Fibroblast of mammary gland (primary cell): ENCODE measurements at regions not wholly inside any gene's neighbourhood (a gene's known extent, or its start where the extent isn't known, plus 50 kb on each side); places are given as distances from the start of the nearest gene placed in this dataset.

Source experiments
- DNase-seq: peaks from one replicate; pipeline ENCODE4 v3.0.0-alpha.2; 2010; ENCODE audit warnings: low read depth
- H3K4me3 ChIP-seq: 2 replicates; pipeline ENCODE4 v1.5.1; 2011; ENCODE audit warnings: low read depth, mild to moderate bottlenecking, low read length, moderate library complexity; ENCODE audit not compliant: control insufficient read depth
- CTCF ChIP-seq: conservative IDR thresholded peaks from 2 replicates; pipeline ENCODE4 v1.5.1; 2011; ENCODE audit warnings: low read depth, low read length, inconsistent platforms; ENCODE audit not compliant: control insufficient read depth, insufficient read depth

- no peak for DNase-seq
- TF ChIP-seq CTCF: no peak
- H3K4me3 ChIP-seq: no peak overlapping the region
Observed at GRCh38 chr14:27536748-27537147, 938.9 kb upstream of the NOVA1 start.

- no peak for TF ChIP-seq CTCF
- no peak for DNase-seq
- no peak overlapping the region for H3K4me3 ChIP-seq
Observed at GRCh38 chr14:27546111-27546510, 948.3 kb upstream of the NOVA1 start.

- no peak overlapping the region for H3K4me3 ChIP-seq
- peak; percentile 26 for DNase-seq
- TF ChIP-seq CTCF: peak; percentile 23
Observed at GRCh38 chr14:27553790-27554189, 956.0 kb upstream of the NOVA1 start.

GRCh38 chr14:27557445-27557844 lies 959.6 kb upstream of the NOVA1 start:
- no peak for TF ChIP-seq CTCF
- no peak for DNase-seq
- H3K4me3 ChIP-seq: no peak overlapping the region

GRCh38 chr14:27559848-27560247 lies 962.0 kb upstream of the NOVA1 start:
- TF ChIP-seq CTCF: no peak
- DNase-seq: no peak

GRCh38 chr14:27566843-27567382 lies 969.1 kb upstream of the NOVA1 start:
- H3K4me3 ChIP-seq: no peak overlapping the region
- no peak for DNase-seq
- no peak for TF ChIP-seq CTCF

More at GRCh38 chr14:27559848-27560247, 962.0 kb upstream of the NOVA1 start:
- H3K4me3 ChIP-seq: no peak overlapping the region

GRCh38 chr14:27573018-27573417 lies 975.2 kb upstream of the NOVA1 start:
- no peak for DNase-seq
- H3K4me3 ChIP-seq: no peak overlapping the region
- no peak for TF ChIP-seq CTCF
